B cell (primary cell): ENCODE measurements at regions not wholly inside any gene's neighbourhood (a gene's known extent, or its start where the extent isn't known, plus 50 kb on each side); places are given as distances from the start of the nearest gene placed in this dataset.

Experiments used
- CTCF ChIP-seq: fragments of 200-600 bp; IDR thresholded peaks from one replicate; pipeline ENCODE4 v1.8.0; 2022; ENCODE audit warnings: antibody characterized with exemption, mild to moderate bottlenecking
- EZH2 ChIP-seq: IDR thresholded peaks from 2 replicates; pipeline ENCODE4 v1.6.1; 2012; ENCODE audit warnings: borderline replicate concordance, low read depth, mild to moderate bottlenecking, moderate library complexity, low read length; ENCODE audit not compliant: insufficient read depth, poor library complexity, severe bottlenecking

DNA sequence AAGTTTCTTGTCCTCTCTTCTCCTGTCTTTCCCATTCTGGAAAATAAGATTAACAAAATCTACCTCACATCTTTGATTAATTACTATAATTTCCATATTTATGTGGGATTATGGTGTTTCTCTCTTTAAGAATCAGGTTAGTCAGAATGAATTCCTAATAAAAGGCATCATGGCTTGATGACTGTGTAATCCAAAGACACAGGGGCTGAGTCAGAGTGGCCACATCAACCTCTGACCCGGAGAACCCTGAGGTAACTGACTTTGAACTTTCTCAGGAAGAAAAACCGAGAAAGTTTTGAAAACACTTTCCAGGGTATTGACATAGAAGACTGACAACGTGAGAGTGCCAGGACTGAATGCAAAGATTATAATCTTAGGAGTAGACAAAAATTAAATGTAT is 170.3 kb upstream of the MCTP2 start:
- no peak for TF ChIP-seq CTCF
- no peak for TF ChIP-seq EZH2
